HCT116 (cell line): ENCODE measurements at regions not wholly inside any gene's neighbourhood (a gene's known extent, or its start where the extent isn't known, plus 50 kb on each side); places are given as distances from the start of the nearest gene placed in this dataset.

Source experiments
- CEBPB ChIP-seq: IDR thresholded peaks from 2 replicates; pipeline ENCODE4 v1.6.1; 2012; ENCODE audit warnings: low read depth
- CTCF ChIP-seq, 3 experiments: fragments of 200-600 bp in 1 of 3; sonication (generic) in 1 of 3; IDR thresholded peaks in 2 of 3; conservative IDR thresholded peaks in 1 of 3; 2 replicates each; pipeline ENCODE4 v1.5.1; 2012 to 2017; ENCODE audit warnings: low read depth in 2 of 3, low read length in 2 of 3, antibody characterized with exemption in 1 of 3, borderline replicate concordance in 1 of 3, control low read depth in 1 of 3, mild to moderate bottlenecking in 1 of 3, mixed read lengths in 1 of 3, mixed run types in 1 of 3, moderate library complexity in 1 of 3; ENCODE audit not compliant: insufficient read depth in 1 of 3
- EZH2 ChIP-seq: fragments of 200-600 bp; sonication (generic); IDR thresholded peaks from 2 replicates; pipeline ENCODE4 v1.6.1; 2017; ENCODE audit warnings: antibody characterized with exemption, mixed run types
- MAX ChIP-seq: IDR thresholded peaks from 2 replicates; pipeline ENCODE4 v1.6.1; 2012
- POLR2A ChIP-seq: IDR thresholded peaks from 2 replicates; pipeline ENCODE4 v1.7.0; 2011; ENCODE audit warnings: borderline replicate concordance; ENCODE audit not compliant: insufficient read depth, insufficient read length; ENCODE audit errors: extremely low read depth
- POLR2AphosphoS5 ChIP-seq: IDR thresholded peaks from 2 replicates; pipeline ENCODE4 v1.6.1; 2011; ENCODE audit warnings: mild to moderate bottlenecking, low read depth, low read length, moderate library complexity
- REST ChIP-seq: IDR thresholded peaks from 2 replicates; pipeline ENCODE4 v1.6.1; 2012; ENCODE audit warnings: low read depth
- SP1 ChIP-seq: IDR thresholded peaks from 2 replicates; pipeline ENCODE4 v1.6.1; 2012; ENCODE audit warnings: low read depth
- TCF7L2 ChIP-seq: IDR thresholded peaks from 2 replicates; pipeline ENCODE4 v1.7.0; 2011; ENCODE audit warnings: borderline replicate concordance, inconsistent platforms; ENCODE audit not compliant: insufficient read depth, insufficient read length; ENCODE audit errors: extremely low read depth
- YY1 ChIP-seq: IDR thresholded peaks from 2 replicates; pipeline ENCODE4 v1.6.1; 2011; ENCODE audit warnings: low read length, low read depth, moderate library complexity, mild to moderate bottlenecking; ENCODE audit not compliant: insufficient replicate concordance; ENCODE audit errors: extremely low read depth
- ZBTB33 ChIP-seq: IDR thresholded peaks from 2 replicates; pipeline ENCODE4 v1.6.1; 2011; ENCODE audit warnings: mild to moderate bottlenecking, low read length, moderate library complexity; ENCODE audit not compliant: insufficient replicate concordance; ENCODE audit errors: extremely low read depth
- ZFX ChIP-seq: fragments of 450-650 bp; IDR thresholded peaks from 2 replicates; pipeline ENCODE4 v1.6.1; 2017
- TF ChIP-seq, protein P1 (sequence below): IDR thresholded peaks from 2 replicates; pipeline ENCODE4 v1.6.1; 2012

DNA sequence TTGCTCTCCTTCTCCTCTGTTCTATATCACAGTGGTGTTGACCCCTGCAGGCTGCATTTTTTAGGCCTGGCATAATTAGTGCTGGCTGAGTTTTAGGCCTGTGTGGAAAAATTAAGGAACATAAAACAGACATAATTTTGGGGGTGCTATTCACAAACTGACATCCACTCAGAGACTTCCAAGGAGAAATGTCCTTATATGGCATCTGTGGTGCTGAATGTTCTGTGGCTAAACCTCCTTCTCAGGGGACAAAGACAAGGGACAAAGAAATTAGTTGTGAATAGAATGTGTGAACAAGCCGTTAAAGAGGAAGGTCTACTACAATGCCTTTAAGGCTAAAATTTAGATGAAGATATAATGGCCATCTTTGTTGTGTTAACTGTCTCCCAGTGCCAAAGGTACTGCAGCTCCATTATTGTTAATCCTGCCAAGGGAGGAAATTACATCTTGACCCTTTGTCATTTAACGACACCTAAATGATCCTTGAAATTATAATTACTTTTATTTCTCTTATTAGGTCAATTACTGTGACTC lies 870.0 kb upstream of the CHAC2 start:
- TF ChIP-seq CTCF (IDR thresholded peaks at IDR 0.05 in 2 of 3, conservative IDR thresholded peaks at IDR 0.05 in 1 of 3; ENCODE audit: borderline replicate concordance in 1 of 3, insufficient read depth in 1 of 3, low read depth in 2 of 3, low read length in 2 of 3) (no peak), ZFX (no peak), REST (no peak), YY1 (no peak), POLR2AphosphoS5 (no peak), POLR2A (no peak), TCF7L2 (no peak), CEBPB (no peak), MAX (no peak), ZBTB33 (no peak), EZH2 (no peak), SP1 (no peak)
- TF ChIP-seq, protein P1, sequence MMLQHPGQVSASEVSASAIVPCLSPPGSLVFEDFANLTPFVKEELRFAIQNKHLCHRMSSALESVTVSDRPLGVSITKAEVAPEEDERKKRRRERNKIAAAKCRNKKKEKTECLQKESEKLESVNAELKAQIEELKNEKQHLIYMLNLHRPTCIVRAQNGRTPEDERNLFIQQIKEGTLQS, result no peak
